ENCODE measurements at regions not wholly inside any gene's neighbourhood (a gene's known extent, or its start where the extent isn't known, plus 50 kb on each side); places are given as distances from the start of the nearest gene placed in this dataset.

- H3K27ac ChIP-seq, result no peak overlapping the region
- TF ChIP-seq CTCF (conservative IDR thresholded peaks at IDR 0.05), result no peak
Measured at GRCh38 chr10:120161111-120161510, 268.6 kb downstream of the SEC23IP start.

DNA sequence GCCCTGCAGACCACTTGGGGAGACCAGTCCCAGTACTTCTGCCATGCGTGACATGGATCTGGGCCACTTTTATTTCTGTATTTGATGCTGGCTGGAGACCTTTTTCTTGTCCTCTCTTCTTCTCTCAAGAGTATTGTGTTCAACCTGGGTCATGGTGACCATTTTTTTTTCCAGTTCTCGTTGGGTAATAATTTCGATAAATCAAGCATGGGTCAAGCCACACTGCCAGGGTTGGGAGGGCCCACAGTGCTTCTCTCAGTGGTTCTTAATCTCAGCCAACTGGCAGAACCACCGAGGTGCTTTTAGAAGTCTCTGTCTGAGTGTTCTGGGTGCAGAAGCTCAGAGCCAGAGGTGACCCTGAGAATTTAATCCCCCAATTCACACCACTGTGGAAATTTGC is 269.9 kb downstream of the SEC23IP start:
- no peak for TF ChIP-seq CTCF (conservative IDR thresholded peaks at IDR 0.05)
- H3K27ac ChIP-seq, result no peak overlapping the region

DNA sequence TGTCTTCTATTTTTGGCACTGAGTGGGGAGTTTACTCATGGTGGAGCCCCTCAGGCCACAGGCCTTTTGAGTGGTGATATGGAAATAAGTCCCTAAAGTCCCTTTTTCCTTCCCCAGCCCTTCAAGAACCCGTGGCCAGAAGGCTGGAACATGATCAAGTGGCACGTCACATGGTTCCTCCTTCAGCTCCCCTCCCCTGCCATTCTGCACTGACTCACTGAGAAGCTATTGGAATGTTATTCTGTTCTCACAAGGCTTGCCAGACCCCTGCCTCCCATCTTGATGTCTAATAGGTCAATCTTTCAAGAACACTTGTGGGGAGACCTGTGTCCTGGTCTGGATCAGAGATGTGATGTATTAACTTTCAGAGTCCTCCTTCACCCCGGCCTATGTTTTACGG is 279.8 kb downstream of the SEC23IP start:
- no peak overlapping the region for H3K27ac ChIP-seq
- no peak for TF ChIP-seq CTCF (conservative IDR thresholded peaks at IDR 0.05)

GRCh38 chr10:120174491-120174890 is 282.0 kb downstream of the SEC23IP start:
- no peak for TF ChIP-seq CTCF (conservative IDR thresholded peaks at IDR 0.05)
- H3K27ac ChIP-seq, result no peak overlapping the region

- TF ChIP-seq CTCF (conservative IDR thresholded peaks at IDR 0.05), result no peak
- no peak overlapping the region for H3K27ac ChIP-seq
Measured at GRCh38 chr10:120177330-120177729, 279.7 kb upstream of the PLPP4 start.

- no peak for TF ChIP-seq CTCF (conservative IDR thresholded peaks at IDR 0.05)
- H3K27ac ChIP-seq, result no peak overlapping the region
Measured at GRCh38 chr10:120180160-120180559, 276.9 kb upstream of the PLPP4 start.

DNA sequence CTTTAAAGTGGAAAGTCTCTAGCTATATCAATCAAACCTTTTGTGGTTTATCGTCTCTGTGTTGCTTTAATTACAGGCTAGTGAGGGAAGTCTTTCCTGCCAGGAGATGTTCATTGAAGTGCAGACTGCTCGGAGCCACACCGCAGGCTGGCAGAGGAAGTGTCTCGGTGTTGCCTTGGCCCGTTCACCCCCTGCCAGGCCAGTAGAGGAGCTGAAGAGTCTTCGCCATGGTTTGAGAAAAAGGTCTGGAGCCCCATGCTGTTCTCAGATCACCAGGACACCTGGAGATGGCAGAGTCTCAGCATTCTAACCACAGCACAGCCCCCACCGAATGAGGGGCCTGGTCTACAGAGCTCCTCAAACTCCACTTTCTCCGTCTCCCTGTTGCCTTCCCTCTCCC is 275.9 kb upstream of the PLPP4 start:
- no peak for TF ChIP-seq CTCF (conservative IDR thresholded peaks at IDR 0.05)
- H3K27ac ChIP-seq, result no peak overlapping the region

DNA sequence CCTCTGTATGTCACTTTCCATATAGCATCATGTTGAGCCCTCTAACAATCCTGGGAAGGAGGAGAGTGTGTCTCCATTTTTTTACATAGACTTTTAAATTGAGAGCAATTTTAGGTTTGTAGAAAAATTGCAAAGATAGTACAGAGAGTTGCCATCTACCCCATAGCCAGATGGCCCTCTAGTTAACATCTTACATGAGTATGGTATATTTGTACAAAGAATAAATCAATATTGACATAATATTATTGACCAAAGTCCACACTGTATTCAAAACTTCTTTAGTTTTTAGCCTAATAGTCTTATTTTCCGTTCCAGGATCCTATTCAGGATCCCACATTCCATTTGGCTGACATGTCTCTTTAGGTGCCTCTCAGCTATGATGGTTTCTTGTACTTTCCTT is 274.6 kb upstream of the PLPP4 start:
- no peak overlapping the region for H3K27ac ChIP-seq
- TF ChIP-seq CTCF (conservative IDR thresholded peaks at IDR 0.05), result no peak
